MV-4-11 (cell line): ENCODE measurements at regions not wholly inside any gene's neighbourhood (a gene's known extent, or its start where the extent isn't known, plus 50 kb on each side); places are given as distances from the start of the nearest gene placed in this dataset.

Source experiments
- DNase-seq: peaks from one replicate; lab custom pipeline; 2025; lab: John Stamatoyannopoulos, UW

DNA sequence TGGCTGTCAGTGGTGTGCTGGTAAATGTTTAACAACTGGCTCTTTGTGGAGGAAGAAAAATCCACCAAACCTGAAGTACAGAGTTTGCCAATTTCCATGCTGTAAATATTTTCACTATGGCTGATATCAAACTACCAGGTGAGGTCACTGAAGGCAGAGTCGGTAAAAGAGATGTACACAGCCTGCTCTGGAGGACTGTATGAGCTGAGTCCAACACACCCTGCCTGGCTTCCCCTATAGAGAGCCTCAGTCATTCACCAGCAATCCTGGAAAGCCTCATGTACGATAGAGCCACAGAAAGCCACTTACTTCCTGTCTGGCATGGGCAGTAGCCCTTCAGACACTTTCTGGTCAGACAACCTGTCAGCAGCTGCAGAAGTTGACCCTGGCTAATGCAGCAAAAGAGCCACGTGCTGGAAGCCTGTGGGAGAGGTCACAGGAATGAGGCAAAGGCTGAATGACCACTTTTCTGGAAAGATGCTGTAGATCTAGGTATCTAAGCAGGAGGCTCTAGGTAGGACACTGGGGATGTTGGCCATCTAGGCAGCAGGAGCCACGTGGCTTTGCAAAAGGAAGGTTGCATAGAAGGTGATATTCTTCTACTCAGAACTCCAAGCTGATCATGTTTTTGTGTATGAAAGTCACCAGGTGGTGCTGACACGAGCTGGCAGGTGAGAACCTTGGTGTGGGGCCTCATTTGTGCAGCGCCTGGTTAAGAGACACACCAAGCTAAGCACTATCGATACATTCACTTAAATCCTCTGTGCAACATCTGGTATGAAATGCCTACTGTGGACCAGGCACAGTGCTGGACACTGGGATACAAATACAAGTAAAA lies 553.9 kb downstream of the VRK1 start:
- no peak for DNase-seq

DNA sequence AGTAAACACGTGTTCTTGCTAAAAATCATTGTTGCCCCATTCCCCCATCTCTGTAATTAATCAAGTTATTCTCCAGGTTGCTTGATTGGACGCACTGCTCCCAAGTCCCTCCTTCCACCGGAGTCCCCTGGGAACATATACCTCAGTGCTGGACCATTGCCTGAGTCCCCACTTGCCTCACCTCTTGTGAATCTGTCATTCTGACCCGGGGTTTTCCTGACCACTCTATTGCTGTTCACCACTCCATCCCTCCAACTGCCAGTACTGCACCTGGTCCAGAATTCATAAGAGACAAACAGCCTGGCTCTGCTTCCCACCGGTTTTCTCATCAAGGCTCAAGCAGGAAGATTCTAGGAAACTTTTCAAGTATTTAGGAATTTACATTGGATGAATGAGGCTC lies 555.9 kb downstream of the VRK1 start:
- DNase-seq = no peak

DNA sequence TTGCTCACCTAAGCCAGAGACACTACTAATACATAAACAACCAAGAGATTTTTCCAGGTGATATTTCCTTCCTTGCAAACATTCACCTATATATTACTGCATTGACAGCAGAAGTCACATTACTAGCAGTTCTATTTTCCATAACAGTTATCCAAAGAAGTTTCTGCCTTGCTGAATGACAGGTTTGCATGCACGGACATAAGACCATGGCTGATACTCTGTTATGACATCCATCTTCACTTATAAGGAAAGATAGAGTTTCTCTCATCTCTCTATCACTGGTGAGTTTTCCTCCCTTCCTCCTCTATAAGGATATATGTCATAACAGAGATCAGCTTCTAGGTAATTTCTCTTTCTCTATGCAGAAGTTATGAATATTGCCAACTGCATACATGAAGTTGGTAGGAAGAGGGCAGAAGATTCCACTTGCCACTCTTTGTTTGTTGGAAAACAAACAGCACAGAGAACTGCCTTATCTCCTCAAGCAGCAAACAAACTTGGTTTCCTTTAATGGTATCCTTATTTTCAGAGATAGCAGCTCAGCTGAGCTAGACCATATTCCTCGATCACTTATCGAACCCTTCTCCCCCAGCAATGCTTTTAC lies 557.0 kb downstream of the VRK1 start:
- no peak for DNase-seq

DNA sequence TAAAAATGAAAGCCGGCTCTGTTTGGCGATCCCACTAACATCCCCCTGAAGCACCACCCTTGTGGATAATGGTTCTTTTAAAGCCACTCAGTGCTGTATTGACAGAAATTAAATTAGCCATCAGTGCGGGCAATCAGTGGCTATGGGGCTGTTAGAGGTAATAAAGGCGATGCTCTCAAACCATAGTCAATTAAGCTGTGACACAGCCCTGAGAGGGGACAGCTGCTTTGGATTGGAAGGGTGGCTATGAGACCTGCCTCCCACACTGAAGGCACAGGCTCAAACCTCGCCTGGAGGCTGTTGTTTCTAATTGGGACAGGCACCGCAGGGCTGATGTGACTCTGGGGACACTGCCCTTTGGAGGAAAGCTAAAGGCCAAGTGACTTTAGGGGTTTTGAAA lies 562.2 kb downstream of the VRK1 start:
- DNase-seq = no peak

DNA sequence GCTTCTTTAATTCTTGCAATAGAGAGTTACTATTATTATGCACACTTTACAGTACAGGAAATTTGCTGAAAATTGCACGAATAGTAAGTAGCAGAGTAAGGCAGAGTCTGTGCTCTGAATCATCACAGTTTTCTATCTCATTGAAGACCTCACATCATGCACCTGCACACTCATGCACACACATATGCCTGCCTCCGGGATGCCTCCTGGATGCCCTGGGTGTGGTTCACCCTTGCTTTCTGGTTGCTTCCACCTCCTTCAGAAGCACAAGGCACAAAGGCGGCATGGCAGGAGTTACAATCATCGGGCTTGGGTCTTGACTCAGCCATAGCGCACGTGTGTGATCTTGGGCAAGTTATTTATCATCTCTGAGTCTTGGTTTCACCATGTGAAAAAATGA lies 564.0 kb downstream of the VRK1 start:
- no peak for DNase-seq

DNA sequence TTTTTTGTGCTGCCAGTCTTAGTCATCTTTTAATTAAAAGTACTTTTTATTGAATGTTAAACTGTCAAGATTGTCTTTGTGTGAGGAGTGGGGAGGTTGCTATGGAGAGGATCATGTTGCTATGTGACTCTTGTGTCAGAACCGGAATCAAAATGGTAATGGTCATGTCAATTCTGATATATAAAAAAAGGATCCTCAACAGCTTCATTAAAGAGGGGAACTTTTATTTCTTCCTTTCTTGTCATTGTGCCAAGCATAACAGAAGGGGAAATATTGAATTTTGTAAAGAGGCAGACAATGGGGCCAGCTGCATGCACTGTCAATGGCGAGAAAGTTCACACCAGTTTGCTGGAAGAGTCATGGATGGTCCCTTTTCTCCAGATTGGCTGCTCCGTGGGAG lies 564.8 kb downstream of the VRK1 start:
- DNase-seq = no peak

DNA sequence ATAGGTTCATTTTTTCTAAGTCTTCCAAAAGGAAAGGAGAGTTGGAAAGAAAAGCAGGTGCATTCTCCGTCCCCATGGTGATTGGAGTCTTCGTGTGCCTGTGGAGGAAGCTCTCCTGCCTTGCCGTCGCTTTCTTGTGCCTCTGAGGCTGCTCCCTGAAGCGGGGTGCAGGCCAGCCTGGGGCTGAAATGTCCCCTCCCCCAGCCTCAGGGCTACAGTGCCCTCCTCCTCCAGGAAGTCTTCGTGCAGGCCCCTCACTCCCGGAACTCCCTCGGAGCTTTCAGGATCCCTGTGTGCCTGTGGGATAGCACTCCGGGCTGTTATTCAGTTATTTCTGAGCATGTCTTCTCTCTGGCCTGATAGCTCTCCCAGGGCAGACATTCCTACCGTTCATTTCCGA lies 569.2 kb downstream of the VRK1 start:
- DNase-seq = no peak

DNA sequence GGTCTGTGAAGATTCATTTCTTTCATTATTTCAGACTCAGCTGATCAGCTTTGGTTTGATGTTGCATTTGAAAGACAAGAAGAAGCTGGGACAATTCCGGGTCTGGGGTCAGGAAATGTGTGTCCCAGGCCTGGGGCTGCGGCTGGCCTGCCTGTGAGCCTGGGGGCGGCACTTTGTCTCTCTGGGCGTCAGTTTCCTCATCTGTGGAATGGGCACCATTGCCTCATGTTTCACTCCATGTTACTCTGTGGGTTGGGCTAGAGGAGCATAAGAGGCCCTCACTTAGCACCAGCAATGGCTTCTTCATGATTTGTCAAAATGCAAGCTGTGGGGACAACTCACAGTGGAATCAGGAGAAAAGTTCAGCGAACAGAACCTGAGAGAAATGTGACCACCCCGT lies 570.1 kb downstream of the VRK1 start:
- no peak for DNase-seq

DNA sequence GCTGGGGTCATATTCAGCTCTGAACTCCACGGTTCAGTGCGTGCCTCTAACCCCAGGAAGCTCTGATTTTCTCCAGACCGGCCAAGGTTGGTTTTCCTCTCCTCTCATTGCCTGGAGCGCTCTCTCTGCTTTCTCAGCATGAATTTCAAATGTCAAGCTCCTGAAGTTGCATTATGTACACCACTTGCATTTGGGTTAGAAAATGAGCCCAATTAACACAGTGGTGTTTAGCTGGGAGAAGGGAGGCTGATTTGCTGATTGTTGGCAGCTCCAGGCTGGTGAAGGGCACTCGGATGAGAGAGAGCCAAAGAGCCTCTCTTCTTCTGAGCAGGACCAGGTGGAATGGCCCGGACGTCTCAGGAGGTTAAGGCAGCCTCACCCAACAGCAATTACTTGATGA lies 570.9 kb downstream of the VRK1 start:
- no peak for DNase-seq

DNA sequence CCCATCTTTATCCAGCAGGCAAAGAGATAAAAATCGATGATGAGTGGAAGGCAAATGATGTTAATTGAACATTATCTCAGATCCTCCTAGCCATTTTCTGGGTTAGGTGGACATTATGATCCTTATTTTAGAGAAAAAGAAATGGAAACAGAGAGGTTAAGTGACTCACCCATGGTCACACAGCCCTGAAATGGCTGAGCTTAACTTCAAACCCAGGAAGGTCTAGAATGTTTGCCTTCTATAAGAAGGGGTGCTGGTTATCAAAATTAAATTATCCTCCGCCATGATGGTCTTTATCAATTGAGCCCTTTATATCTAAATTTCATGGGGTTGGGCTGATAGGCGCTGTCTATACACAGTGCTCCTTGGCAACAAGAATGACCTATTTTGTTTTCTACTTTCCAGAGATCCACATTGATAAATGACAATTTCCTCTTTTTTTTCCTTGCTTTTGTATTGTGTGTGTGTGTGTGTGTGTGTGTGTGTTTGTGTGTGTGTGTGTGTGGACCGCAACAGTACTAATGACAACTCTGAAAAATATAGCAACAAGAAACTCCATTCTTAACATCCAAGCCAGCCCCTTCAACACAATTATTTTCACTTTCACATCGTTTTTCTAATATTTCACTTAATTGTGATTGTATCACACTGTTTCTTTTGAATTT lies 571.9 kb downstream of the VRK1 start:
- DNase-seq = no peak

DNA sequence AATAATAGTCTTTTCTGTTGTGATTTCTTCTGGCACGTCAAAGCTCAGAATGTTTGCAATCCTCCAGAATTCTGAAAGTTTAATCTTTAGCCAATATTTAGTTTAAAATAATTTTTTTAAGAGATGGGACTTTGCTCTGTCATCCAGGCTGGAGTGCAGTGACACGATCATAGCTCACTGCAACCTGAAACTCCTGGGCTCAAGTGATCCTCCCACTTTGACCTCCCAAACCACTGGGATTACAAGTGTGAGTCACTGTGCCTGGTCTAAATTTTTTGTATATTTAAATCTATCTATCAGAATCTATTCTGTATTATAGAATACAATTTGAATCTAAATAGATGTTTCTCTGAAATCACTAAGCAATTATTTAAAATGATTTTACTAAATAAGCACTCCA lies 572.7 kb downstream of the VRK1 start:
- no peak for DNase-seq

DNA sequence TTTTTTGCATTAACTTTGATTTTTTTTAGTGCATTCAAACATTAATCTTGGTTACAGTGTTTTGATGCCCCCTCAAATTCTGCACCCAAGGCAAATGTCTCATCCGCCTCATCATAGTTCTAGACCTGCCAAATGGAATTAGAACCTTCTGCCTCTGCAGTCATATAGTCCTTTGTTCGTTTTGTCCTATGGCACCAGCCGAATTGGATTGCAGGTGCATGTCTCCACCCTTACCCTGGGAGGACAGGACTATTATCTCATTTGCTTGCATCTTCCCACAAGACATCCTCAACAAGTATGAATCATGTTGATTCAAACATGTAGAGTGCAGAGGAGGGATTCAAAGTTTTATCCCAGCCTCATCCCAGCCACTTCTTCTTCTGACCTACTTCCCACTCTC lies 579.1 kb downstream of the VRK1 start:
- DNase-seq = no peak

DNA sequence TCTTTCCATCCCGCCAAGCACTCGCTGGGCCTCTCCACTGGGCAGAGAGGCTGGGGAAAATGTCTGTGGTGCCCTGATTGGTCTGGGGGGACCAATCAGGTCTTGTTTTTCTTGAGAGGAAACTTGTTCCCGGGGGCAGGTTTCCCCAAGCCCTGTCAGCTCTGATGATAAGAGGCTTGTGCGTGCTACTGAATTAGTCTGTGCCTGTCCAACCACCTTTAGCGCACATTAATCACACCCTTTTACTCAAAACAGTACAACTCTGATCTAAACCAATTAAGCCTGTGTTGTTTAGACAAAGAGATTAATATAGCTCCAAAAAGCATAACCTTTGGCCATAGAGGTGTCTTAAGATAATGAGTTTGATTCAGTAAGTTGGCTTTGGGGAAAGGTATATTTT lies 580.4 kb downstream of the VRK1 start:
- DNase-seq = no peak

DNA sequence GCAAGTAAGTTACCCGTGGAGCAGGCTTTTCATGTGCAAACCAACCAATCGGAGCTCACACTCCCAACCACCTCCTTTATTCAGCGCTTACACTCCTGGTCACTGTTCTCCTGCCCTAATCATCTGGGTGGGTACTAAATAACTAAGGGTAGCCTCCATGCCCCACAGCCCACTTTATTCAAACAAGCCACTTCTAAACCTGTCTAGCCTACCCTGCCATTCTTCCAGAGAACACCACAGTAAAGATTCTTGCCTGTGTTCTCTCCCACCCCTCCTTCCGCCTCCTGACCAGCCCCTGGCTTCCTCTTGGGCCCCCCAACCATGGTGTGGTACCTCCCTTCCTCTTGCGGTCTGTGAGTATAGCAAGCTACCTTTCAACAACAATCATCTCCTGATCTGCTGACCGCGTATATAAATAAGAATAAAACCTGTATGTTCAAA lies 581.9 kb downstream of the VRK1 start:
- no peak for DNase-seq

DNA sequence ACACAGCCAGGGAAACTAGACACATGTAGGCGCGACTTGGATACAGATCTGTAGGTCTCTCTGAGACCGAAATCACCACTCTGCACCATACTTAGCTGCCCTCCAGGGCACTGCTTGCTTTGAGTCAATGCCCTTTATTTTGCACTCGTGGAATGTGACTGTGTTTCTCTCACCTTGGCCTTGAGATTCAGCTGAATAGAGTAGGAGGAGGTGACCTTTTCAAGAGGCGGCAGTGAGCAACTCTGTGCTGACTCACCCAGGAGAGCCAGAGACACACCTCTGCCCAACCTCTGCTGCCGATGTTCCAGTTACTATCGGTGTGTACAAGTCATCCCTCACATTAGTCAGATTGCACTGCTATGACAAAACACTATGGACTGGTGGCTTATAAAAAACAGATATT lies 583.4 kb downstream of the VRK1 start:
- DNase-seq = no peak

DNA sequence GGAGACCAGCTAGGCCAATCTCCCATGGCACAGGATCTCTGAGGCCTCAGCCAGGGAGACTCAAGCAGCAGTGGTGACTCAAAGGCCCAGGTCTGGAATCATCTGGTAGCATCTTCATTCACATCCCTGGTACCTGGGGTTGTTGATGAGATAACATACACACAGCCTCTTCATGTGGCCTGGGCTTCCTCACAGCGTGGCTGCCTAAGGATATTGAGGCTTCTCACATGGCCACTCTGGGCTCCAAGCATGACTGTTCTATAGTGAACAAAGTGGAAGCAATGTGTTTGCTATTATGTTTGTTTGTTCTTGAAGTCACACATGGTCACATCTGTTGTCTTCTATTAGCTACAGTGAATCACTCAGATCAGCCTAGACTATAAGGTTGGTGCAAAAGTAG lies 584.1 kb downstream of the VRK1 start:
- no peak for DNase-seq

DNA sequence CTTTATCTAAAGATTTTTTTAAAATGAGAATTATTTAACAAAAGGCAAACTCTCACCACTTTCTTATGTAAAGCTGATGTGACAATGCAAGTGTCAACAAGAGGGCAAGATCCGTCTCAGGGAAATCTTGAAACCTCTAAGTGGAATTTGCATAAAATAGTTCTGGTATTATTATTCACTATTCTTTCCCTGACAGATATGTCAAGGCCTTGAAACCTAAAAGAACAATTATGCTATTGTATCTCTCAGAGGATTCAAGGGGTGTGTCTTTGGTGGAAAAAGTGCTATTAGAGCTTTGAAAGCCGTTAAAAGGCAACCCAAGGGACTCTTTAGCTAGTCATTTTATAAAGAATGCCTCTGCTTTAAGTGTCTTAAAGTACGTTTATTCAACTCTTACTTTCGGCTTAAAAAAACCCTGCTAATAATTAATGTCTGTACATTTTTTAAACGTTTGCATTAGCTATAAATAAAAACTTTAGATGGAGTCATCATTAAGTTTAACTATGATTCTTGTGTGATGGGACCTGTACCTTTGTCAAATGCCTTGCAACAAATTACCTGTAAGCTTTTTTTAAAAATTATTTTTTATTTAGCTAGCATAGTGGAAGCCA lies 585.5 kb downstream of the VRK1 start:
- no peak for DNase-seq

DNA sequence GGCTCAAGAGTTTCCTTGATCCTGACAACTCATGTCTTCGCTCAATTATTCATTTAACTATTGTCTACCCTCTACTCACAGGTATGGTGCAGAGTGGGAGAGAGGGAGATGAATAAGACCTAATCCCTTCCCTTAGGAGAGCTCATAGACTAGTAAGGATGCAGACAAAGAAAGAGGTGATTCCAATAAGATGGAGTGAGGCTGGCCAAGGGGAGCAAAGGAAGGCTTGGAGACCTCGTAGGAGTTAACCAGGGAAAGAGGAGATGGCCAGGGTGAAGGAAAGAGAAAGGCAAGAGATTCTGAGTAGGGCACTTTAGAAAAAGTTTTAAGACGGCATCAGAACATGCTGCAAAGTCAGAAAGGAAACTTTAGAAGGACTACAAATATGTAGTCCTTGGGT lies 588.5 kb downstream of the VRK1 start:
- no peak for DNase-seq

DNA sequence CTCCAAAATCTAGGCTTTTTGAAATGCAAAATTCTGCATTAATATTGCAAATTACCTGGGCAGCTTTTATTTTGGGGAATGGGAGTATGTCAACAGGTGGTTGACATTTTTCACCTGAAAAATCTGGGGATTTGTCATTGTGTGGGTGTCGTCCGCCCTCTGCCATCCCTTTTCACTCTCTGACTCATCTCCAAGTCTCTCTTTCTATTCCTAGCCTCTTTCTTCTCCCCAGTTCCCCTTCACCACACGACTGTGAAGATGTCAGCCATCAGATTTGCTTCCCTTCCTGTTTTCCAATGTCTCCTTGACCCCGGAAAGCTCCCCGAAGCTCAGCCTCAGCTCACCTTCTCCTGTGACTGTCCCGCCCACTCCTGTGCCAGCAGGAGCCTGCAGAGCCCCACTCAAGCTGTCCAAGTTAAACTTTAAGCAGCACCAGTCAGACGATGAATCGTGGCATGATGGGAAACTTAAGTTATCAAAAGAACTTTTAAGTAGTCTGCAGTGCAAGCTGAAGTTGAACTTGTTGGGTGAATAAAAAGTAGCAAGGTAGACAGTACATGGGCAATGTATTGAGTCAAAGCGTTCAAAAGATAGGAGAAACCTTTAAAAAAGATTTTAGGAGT lies 590.2 kb downstream of the VRK1 start:
- DNase-seq = no peak

DNA sequence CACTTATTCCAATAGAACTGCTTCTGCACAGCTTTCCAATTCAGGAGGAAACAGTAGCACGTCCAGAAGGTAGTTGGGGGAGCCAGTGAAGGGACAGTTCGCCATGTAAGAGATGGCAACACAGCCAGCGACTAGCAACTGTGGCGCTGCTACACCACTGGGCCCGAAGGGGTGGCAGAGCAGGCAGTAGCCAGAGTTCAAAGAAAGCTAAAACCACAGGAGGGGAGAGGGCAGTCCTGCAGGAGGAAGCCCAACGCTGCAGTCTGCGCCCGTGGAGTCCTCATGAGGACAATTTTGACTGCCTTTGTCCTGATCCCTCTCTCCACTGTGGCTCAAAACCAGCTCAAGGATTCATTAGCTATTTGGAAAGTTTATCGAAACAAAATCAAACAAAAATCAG lies 591.2 kb downstream of the VRK1 start:
- no peak for DNase-seq

DNA sequence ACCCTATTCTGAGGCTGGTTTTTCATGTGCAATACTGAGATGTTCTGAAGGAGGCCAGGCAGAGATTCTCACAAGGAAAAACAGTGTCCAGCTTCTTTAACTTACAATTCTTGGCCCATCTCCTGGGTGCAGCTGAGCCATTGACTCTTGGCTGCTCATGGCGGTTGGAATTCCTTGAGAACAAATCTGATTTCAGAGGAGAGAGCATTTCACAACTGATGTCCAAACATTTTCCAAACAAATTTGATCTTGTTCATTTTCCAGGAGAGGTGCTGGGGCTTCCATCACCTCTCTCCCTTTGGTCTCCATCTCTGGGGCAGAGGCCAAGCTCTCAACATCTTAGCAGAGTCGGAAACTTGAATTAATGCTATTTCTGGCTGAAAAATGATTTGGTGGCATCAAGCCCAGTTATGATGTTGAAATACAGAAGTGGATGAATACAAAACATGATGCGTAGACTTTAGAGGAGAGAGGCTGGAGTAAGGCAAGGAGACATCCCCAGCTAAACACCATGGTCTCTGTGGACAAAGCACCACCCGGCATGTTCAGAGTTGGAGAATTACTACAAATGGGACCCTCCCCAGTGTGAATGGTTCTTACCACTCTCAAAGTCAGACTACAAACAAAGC lies 593.0 kb downstream of the VRK1 start:
- no peak for DNase-seq

DNA sequence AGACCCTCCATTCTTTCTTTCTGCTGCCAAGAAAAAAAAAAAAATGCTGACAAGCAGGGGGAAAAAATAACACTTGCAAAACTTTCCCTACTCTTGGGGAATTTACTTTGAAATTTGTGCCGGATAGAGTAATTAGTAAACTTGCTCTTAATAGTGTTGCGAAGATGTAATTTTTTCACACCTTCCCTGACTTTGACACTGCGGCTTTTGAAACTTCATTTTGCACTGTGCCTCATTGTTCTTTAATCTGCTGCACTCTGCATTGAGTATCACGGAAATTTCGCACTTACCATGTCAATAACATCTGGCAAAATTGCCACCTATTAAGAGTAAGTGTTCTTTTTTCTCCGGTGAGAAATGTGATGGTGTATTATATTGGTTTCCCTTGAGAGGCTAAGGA lies 596.1 kb downstream of the VRK1 start:
- DNase-seq = no peak
